NCI-H1092 treated with DMSO at 0.1 percent for 48 hours (cell line): ENCODE measurements at regions not wholly inside any gene's neighbourhood (a gene's known extent, or its start where the extent isn't known, plus 50 kb on each side); places are given as distances from the start of the nearest gene placed in this dataset.

Experiments
- DNase-seq: peaks from one replicate; lab custom pipeline; 2025; lab: John Stamatoyannopoulos, UW

- no peak for DNase-seq
These were observed 105.5 kb upstream of the RUNX3 start for GRCh38 chr1:25035523-25036116.

- no peak for DNase-seq
These were observed 104.9 kb upstream of the RUNX3 start for GRCh38 chr1:25034736-25035522.

- no peak for DNase-seq
These were observed 104.0 kb upstream of the RUNX3 start for GRCh38 chr1:25033828-25034705.

DNA sequence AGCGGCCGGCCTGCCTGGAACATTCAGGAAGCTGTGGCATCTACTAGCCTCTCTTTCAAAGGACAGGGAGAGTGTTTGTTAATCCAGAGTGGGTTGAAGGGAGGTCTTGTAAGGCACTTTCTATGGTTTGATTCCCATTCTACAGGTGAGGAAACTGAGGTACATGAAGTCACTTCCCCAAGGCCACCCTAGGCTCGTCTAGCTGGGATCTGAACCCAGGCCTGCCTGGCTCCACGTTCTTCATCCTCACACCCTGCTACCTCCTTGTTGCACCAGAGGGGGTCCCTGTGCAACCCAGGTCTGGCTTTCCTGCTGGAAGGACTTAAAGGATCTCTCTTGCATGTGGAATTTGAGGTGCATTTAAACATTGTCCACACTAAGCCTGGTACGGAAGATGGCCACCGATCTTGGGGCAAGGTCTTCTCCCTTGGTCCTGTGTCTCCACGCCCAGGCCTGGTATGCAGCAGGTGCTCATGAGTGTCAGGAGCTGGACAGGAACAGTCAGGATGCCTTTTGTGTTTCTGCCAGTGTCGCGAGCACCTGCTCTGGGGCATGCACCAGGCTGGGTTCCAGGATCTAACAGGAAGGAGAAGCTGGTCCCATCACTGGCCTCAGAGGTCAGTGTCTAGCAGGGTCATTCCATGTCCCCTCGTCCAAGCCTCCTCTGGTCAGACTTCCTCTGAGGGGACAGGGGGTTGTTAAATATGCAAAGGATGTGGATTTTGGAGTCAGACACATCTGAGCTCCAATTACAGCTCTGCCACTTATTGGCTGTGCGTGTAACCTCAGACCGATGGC lies 103.2 kb upstream of the RUNX3 start:
- no peak for DNase-seq

- peak; percentile 91 for DNase-seq
These were observed 102.0 kb upstream of the RUNX3 start for GRCh38 chr1:25031966-25032667.

- DNase-seq, result no peak
These were observed 101.5 kb upstream of the RUNX3 start for GRCh38 chr1:25031601-25031965.

- no peak for DNase-seq
These were observed 100.9 kb upstream of the RUNX3 start for GRCh38 chr1:25030674-25031589.

- DNase-seq, result no peak
These were observed 99.9 kb upstream of the RUNX3 start for GRCh38 chr1:25030012-25030411.

- peak; percentile 89 for DNase-seq
These were observed 99.0 kb upstream of the RUNX3 start for GRCh38 chr1:25028907-25029599.

GRCh38 chr1:25028587-25028906 lies 98.5 kb upstream of the RUNX3 start:
- DNase-seq, result no peak

GRCh38 chr1:25027822-25028586 lies 97.9 kb upstream of the RUNX3 start:
- DNase-seq, result no peak

GRCh38 chr1:25026730-25027450 lies 96.8 kb upstream of the RUNX3 start:
- DNase-seq, result no peak

DNA sequence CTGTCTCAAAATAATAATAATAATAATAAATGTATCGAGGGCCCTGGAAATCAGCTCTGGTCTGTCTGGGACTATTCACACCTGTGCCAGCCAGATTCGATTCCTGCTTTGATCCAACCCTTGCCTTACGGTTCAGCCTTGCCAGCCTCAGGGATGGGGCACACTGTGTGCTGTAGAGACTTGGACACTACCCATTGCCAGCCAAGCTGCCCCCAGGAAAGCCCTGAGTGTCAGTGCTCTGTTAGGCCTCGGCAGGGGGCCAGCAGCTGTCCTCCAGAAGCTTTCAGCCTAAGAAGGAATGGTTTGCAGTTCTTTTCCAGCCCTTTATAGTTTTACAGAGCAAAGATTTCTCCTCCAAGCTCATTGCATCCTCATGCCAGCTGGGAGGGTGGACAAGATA lies 96.2 kb upstream of the RUNX3 start:
- no peak for DNase-seq

GRCh38 chr1:25024615-25025350 lies 94.7 kb upstream of the RUNX3 start:
- DNase-seq, result no peak

DNA sequence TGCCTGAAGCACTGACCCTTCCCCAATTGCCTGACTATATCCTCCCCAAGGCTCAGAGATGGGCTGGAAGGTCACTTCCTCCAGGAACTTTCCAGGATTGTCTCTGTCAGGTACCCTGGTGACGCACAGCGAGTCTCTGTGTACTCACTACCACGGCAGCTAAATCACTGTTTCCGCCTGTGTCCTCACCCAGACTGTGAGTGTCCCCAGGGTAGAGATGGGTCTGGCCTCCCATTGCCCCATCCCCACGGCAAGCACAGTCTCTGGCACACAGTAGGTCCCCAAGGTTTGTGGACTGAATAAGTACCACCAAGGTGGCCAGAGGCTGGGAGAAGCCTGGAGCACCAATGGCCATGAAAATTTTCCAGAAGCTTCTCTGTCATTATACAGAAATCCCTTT lies 93.8 kb upstream of the RUNX3 start:
- DNase-seq, result no peak

DNA sequence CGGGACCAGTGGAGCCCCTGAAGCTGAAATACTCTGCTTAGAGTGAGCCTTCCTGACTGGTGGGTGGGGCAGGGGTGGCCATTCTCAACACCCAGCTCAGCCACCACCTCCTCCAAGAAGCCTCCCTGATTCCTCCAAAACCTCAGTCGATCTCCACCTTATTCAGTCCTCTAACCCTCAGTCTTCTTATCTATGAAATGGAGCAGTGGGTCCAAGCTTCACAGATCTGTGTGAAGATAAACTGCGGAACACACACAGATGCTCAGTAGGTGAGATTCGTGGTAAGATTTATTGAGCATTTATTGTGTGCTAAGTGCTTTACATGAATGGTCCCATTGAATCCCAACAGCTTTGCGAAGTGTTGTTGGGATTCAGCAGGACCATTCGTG lies 93.1 kb upstream of the RUNX3 start:
- DNase-seq, result no peak

GRCh38 chr1:25022361-25023189 lies 92.5 kb upstream of the RUNX3 start:
- no peak for DNase-seq
